HEK293 (cell line): ENCODE measurements at regions not wholly inside any gene's neighbourhood (a gene's known extent, or its start where the extent isn't known, plus 50 kb on each side); places are given as distances from the start of the nearest gene placed in this dataset.

Experiments used
- CTCF ChIA-PET: fragments of 350-600 bp; formaldehyde crosslinking; extraction: SDS; loops from one replicate; lab custom pipeline; 2021; ENCODE audit warnings: antibody characterized with exemption; lab: Yijun Ruan, JAX
- POLR2A ChIA-PET: fragments of 300-600 bp; formaldehyde crosslinking; extraction: SDS; loops from one replicate; lab custom pipeline; 2020; ENCODE audit warnings: antibody characterized with exemption, inconsistent platforms; lab: Yijun Ruan, JAX
- H3K27ac ChIP-seq: fragments of 200-500 bp; sonication (Bioruptor generic); 2 replicates; pipeline ENCODE4 v1.5.1; 2014; ENCODE audit warnings: low read depth, low read length, control low read depth, inconsistent platforms; ENCODE audit errors: extremely low read depth
- H3K36me3 ChIP-seq, 2 experiments: fragments of 200-500 bp in 1 of 2; sonication (Bioruptor generic) in 1 of 2; 1 replicate in 1 of 2; 2 replicates in 1 of 2; pipeline ENCODE4 v1.5.1; 2014 to 2017; ENCODE audit warnings: inconsistent platforms in 2 of 2, low read length in 2 of 2; ENCODE audit not compliant: control insufficient read depth in 2 of 2, insufficient read depth in 1 of 2
- H3K4me1 ChIP-seq: fragments of 200-500 bp; sonication (Bioruptor generic); 2 replicates; pipeline ENCODE4 v1.5.1; 2014; ENCODE audit warnings: mild to moderate bottlenecking, low read length, inconsistent platforms; ENCODE audit not compliant: control insufficient read depth, insufficient read depth
- H3K4me3 ChIP-seq: 2 replicates; pipeline ENCODE4 v1.5.1; 2011; ENCODE audit warnings: low read depth, mild to moderate bottlenecking, control low read depth, low read length, moderate library complexity
- H3K9me3 ChIP-seq: fragments of 200-500 bp; sonication (Bioruptor generic); 2 replicates; pipeline ENCODE4 v1.5.1; 2014; ENCODE audit warnings: low read depth, low read length, inconsistent platforms; ENCODE audit not compliant: control insufficient read depth, insufficient read depth
- AEBP2 ChIP-seq: fragments of 450-650 bp; formaldehyde crosslinking; IDR thresholded peaks from 2 replicates; pipeline ENCODE4 v1.5.1; 2016; ENCODE audit warnings: missing biosample characterization, missing genetic modification characterization, borderline replicate concordance
- BCL11A ChIP-seq: fragments of 450-650 bp; formaldehyde crosslinking; IDR thresholded peaks from 2 replicates; pipeline ENCODE4 v1.5.1; 2016; ENCODE audit warnings: low read depth, missing biosample characterization, missing genetic modification characterization
- HIC1 ChIP-seq: fragments of 450-650 bp; formaldehyde crosslinking; IDR thresholded peaks from 2 replicates; pipeline ENCODE4 v1.5.1; 2016; ENCODE audit warnings: missing biosample characterization, missing genetic modification characterization
- RBAK ChIP-seq: fragments of 450-650 bp; formaldehyde crosslinking; IDR thresholded peaks from 2 replicates; pipeline ENCODE4 v1.5.1; 2016; ENCODE audit warnings: missing biosample characterization, missing genetic modification characterization
- REPIN1 ChIP-seq: fragments of 450-650 bp; formaldehyde crosslinking; IDR thresholded peaks from 2 replicates; pipeline ENCODE4 v1.5.1; 2017; ENCODE audit warnings: missing biosample characterization, missing genetic modification characterization, low read depth
- SALL2 ChIP-seq: fragments of 450-650 bp; formaldehyde crosslinking; IDR thresholded peaks from 2 replicates; pipeline ENCODE4 v1.5.0; 2017; ENCODE audit warnings: missing biosample characterization, mild to moderate bottlenecking, missing genetic modification characterization, borderline replicate concordance
- ZBTB49 ChIP-seq: fragments of 450-650 bp; formaldehyde crosslinking; IDR thresholded peaks from 2 replicates; pipeline ENCODE4 v1.5.1; 2016; ENCODE audit warnings: missing biosample characterization, missing genetic modification characterization, low read depth
- ZBTB7A ChIP-seq: fragments of 450-650 bp; formaldehyde crosslinking; IDR thresholded peaks from 2 replicates; pipeline ENCODE4 v1.5.1; 2016; ENCODE audit warnings: low read depth, missing biosample characterization, missing genetic modification characterization
- ZFP41 ChIP-seq: fragments of 450-650 bp; formaldehyde crosslinking; IDR thresholded peaks from 2 replicates; pipeline ENCODE4 v1.5.1; 2016; ENCODE audit warnings: missing biosample characterization, missing genetic modification characterization, borderline replicate concordance
- ZNF114 ChIP-seq: fragments of 450-650 bp; formaldehyde crosslinking; IDR thresholded peaks from 2 replicates; pipeline ENCODE4 v1.5.0; 2017; ENCODE audit warnings: missing biosample characterization, missing genetic modification characterization
- ZNF146 ChIP-seq: fragments of 450-650 bp; formaldehyde crosslinking; IDR thresholded peaks from 2 replicates; pipeline ENCODE4 v1.5.1; 2016; ENCODE audit warnings: missing biosample characterization, missing genetic modification characterization
- ZNF19 ChIP-seq: fragments of 450-650 bp; formaldehyde crosslinking; IDR thresholded peaks from 2 replicates; pipeline ENCODE4; 2016; ENCODE audit warnings: missing biosample characterization, missing genetic modification characterization, low read depth
- ZNF239 ChIP-seq: fragments of 450-650 bp; formaldehyde crosslinking; IDR thresholded peaks from 2 replicates; pipeline ENCODE4 v1.5.1; 2016; ENCODE audit warnings: missing biosample characterization, missing genetic modification characterization
- ZNF350 ChIP-seq: fragments of 450-650 bp; formaldehyde crosslinking; IDR thresholded peaks from 2 replicates; pipeline ENCODE4 v1.5.0; 2017; ENCODE audit warnings: missing biosample characterization, mild to moderate bottlenecking, missing genetic modification characterization
- ZNF426 ChIP-seq: fragments of 450-650 bp; formaldehyde crosslinking; IDR thresholded peaks from 2 replicates; pipeline ENCODE4 v1.5.1; 2017; ENCODE audit warnings: missing biosample characterization, missing genetic modification characterization, mild to moderate bottlenecking, inconsistent platforms, moderate library complexity
- ZNF488 ChIP-seq: fragments of 450-650 bp; formaldehyde crosslinking; IDR thresholded peaks from 2 replicates; pipeline ENCODE4 v1.5.1; 2016; ENCODE audit warnings: missing biosample characterization, missing genetic modification characterization
- ZNF501 ChIP-seq: fragments of 450-650 bp; formaldehyde crosslinking; IDR thresholded peaks from 2 replicates; pipeline ENCODE4 v1.5.1; 2016; ENCODE audit warnings: missing biosample characterization, missing genetic modification characterization
- ZNF510 ChIP-seq: fragments of 450-650 bp; formaldehyde crosslinking; IDR thresholded peaks from 2 replicates; pipeline ENCODE4 v1.5.1; 2018; ENCODE audit warnings: mild to moderate bottlenecking, missing genetic modification characterization, missing biosample characterization; ENCODE audit not compliant: insufficient replicate concordance
- ZNF580 ChIP-seq: fragments of 450-650 bp; formaldehyde crosslinking; IDR thresholded peaks from 2 replicates; pipeline ENCODE4 v1.5.1; 2016; ENCODE audit warnings: missing biosample characterization, missing genetic modification characterization
- ZNF645 ChIP-seq: fragments of 450-650 bp; formaldehyde crosslinking; IDR thresholded peaks from 2 replicates; pipeline ENCODE4; 2016; ENCODE audit warnings: missing biosample characterization, missing genetic modification characterization
- ZNF658 ChIP-seq: fragments of 450-650 bp; formaldehyde crosslinking; IDR thresholded peaks from 2 replicates; pipeline ENCODE4; 2016; ENCODE audit warnings: missing biosample characterization, missing genetic modification characterization
- ZNF660 ChIP-seq: fragments of 450-650 bp; IDR thresholded peaks from 2 replicates; pipeline ENCODE4 v1.5.1; 2018; ENCODE audit warnings: missing biosample characterization, mild to moderate bottlenecking, missing genetic modification characterization
- ZNF792 ChIP-seq: fragments of 450-650 bp; formaldehyde crosslinking; IDR thresholded peaks from 2 replicates; pipeline ENCODE4 v1.5.1; 2016; ENCODE audit warnings: missing biosample characterization, missing genetic modification characterization
- ZNF837 ChIP-seq: fragments of 450-650 bp; formaldehyde crosslinking; IDR thresholded peaks from 2 replicates; pipeline ENCODE4 v1.5.1; 2016; ENCODE audit warnings: missing biosample characterization, missing genetic modification characterization

- H3K36me3 ChIP-seq = no peaks in the 10 kb centered on the region
- CTCF ChIA-PET = no interaction called here
- no peak overlapping the region for H3K4me3 ChIP-seq
- no peak for TF ChIP-seq ZNF660 (tag by site-specific recombination)
- no peak for TF ChIP-seq ZNF19 (tag by site-specific recombination)
- no peak for TF ChIP-seq BCL11A
- no peak for TF ChIP-seq ZNF645
- TF ChIP-seq REPIN1 (tag by site-specific recombination) = no peak
- no peak for TF ChIP-seq ZNF146 (tag by site-specific recombination)
- TF ChIP-seq ZNF239 (tag by site-specific recombination) = no peak
- no peak for TF ChIP-seq ZNF114 (tag by site-specific recombination)
- TF ChIP-seq SALL2 = no peak
- no peak for TF ChIP-seq ZNF426 (tag by site-specific recombination)
- POLR2A ChIA-PET = no interaction called here
- no peaks in the 10 kb centered on the region for H3K9me3 ChIP-seq
- H3K4me1 ChIP-seq = no peaks in the 10 kb centered on the region
- no peak overlapping the region for H3K27ac ChIP-seq
Observed at GRCh38 chr9:105994970-105995369, 300.6 kb downstream of the TMEM38B start.

GRCh38 chr9:106017198-106017740, 322.9 kb downstream of the TMEM38B start:
- H3K27ac ChIP-seq = no peak overlapping the region
- H3K36me3 ChIP-seq = no peaks in the 10 kb centered on the region
- TF ChIP-seq ZNF837 (tag by site-specific recombination) (no peak), ZNF350 (tag by site-specific recombination) (no peak), ZBTB7A (no peak), ZNF658 (tag by site-specific recombination) (no peak), RBAK (no peak)
- TF ChIP-seq, all 188 proteins: peak for 0
- POLR2A ChIA-PET = no interaction called here
- H3K9me3 ChIP-seq = no peaks in the 10 kb centered on the region
- CTCF ChIA-PET = no interaction called here
- no peak overlapping the region for H3K4me3 ChIP-seq
- no peaks in the 10 kb centered on the region for H3K4me1 ChIP-seq

- Histone ChIP-seq H3K27ac (no peak overlapping the region), H3K36me3 (no peaks in the 10 kb centered on the region), H3K4me1 (no peaks in the 10 kb centered on the region), H3K4me3 (no peak overlapping the region), H3K9me3 (no peaks in the 10 kb centered on the region)
- ChIA-PET CTCF (interaction anchor here (0.6 to 0.7 kb wide), 2 partner anchors 297 to 395 kb away, joined by 3 to 4 read pairs; no protein-coding TSS in a partner anchor), POLR2A (no interaction called here)
- TF ChIP-seq ZFP41 (no peak), ZNF501 (tag by site-specific recombination) (no peak), HIC1 (tag by site-specific recombination) (no peak), AEBP2 (no peak), ZNF580 (no peak), ZNF510 (tag by site-specific recombination) (no peak), ZNF488 (tag by site-specific recombination) (no peak), ZBTB49 (tag by site-specific recombination) (no peak), ZNF792 (tag by site-specific recombination) (no peak)
Observed at GRCh38 chr9:106019039-106019680, 324.8 kb downstream of the TMEM38B start.
